ENCODE measurements at regions not wholly inside any gene's neighbourhood (a gene's known extent, or its start where the extent isn't known, plus 50 kb on each side); places are given as distances from the start of the nearest gene placed in this dataset.
"Not testable (repeated sequence)": the region's sequence is repeated elsewhere in the genome, so short reads cannot be mapped to it uniquely, and the experiment has no call there.

GRCh38 chr12:25710128-25710527 lies 157.0 kb upstream of the LMNTD1 start:
- intact Hi-C loops (cut with DNase I; ENCODE audit: low total_unique reads): no loop called here
- H3K9me3 ChIP-seq: peaks cover 0 to 15% (median 11%) of the 10 kb centered on the region in 3 donors
- no peaks in the 10 kb centered on the region for H3K4me1 ChIP-seq
- no peaks in the 10 kb centered on the region for H3K27me3 ChIP-seq
- no peak overlapping the region for H3K27ac ChIP-seq
- no peak overlapping the region for H3K4me3 ChIP-seq
- no peak for TF ChIP-seq CTCF (IDR thresholded peaks at IDR 0.05)
- no peak for DNase-seq
- no peaks in the 10 kb centered on the region for H3K36me3 ChIP-seq

- DNase-seq; H3K4me1 ChIP-seq; H3K27me3 ChIP-seq; H3K27ac ChIP-seq; intact Hi-C loops (cut with DNase I; ENCODE audit: low total_unique reads); H3K36me3 ChIP-seq; H3K4me3 ChIP-seq: not testable (repeated sequence)
- H3K9me3 ChIP-seq: peaks cover 0 to 15% (median 11%) of the 10 kb centered on the region in 3 donors
Measured at GRCh38 chr12:25710938-25711605, 158.0 kb upstream of the LMNTD1 start.

GRCh38 chr12:25712169-25712568 lies 159.1 kb upstream of the LMNTD1 start:
- Histone ChIP-seq H3K36me3 (no peaks in the 10 kb centered on the region), H3K4me1 (no peaks in the 10 kb centered on the region), H3K4me3 (no peak overlapping the region), H3K27me3 (no peaks in the 10 kb centered on the region), H3K27ac (no peak overlapping the region), H3K9me3 (peaks cover 0 to 10% (median 4%) of the 10 kb centered on the region in 3 donors)
- intact Hi-C loops (cut with DNase I; ENCODE audit: low total_unique reads): no loop called here
- no peak for DNase-seq
- no peak for TF ChIP-seq CTCF (IDR thresholded peaks at IDR 0.05)

- no peak overlapping the region for H3K27ac ChIP-seq
- H3K9me3 ChIP-seq: peaks cover 0 to 7% (median 0%) of the 10 kb centered on the region in 3 donors
- intact Hi-C loops (cut with DNase I; ENCODE audit: low total_unique reads): no loop called here
- no peak overlapping the region for H3K4me3 ChIP-seq
- H3K36me3 ChIP-seq: no peaks in the 10 kb centered on the region
- H3K27me3 ChIP-seq: no peaks in the 10 kb centered on the region
- H3K4me1 ChIP-seq: no peaks in the 10 kb centered on the region
- DNase-seq: no peak
- no peak for TF ChIP-seq CTCF (IDR thresholded peaks at IDR 0.05)
Measured at GRCh38 chr12:25713264-25713663, 160.2 kb upstream of the LMNTD1 start.

GRCh38 chr12:25714198-25714984 lies 161.3 kb upstream of the LMNTD1 start:
- Histone ChIP-seq H3K36me3 (no peaks in the 10 kb centered on the region), H3K4me1 (no peaks in the 10 kb centered on the region), H3K9me3 (peaks cover 0 to 7% (median 0%) of the 10 kb centered on the region in 3 donors), H3K4me3 (no peak overlapping the region), H3K27me3 (no peaks in the 10 kb centered on the region), H3K27ac (no peak overlapping the region)
- DNase-seq: no peak
- intact Hi-C loops (cut with DNase I; ENCODE audit: low total_unique reads): no loop called here
- no peak for TF ChIP-seq CTCF (IDR thresholded peaks at IDR 0.05)

- no peaks in the 10 kb centered on the region for H3K4me1 ChIP-seq
- peaks cover 0 to 6% (median 0%) of the 10 kb centered on the region in 3 donors for H3K9me3 ChIP-seq
- no peak for TF ChIP-seq CTCF (IDR thresholded peaks at IDR 0.05)
- no peak overlapping the region for H3K27ac ChIP-seq
- H3K36me3 ChIP-seq: no peaks in the 10 kb centered on the region
- no peak overlapping the region for H3K4me3 ChIP-seq
- no peak for DNase-seq
- no peaks in the 10 kb centered on the region for H3K27me3 ChIP-seq
- intact Hi-C loops (cut with DNase I; ENCODE audit: low total_unique reads): no loop called here
Measured at GRCh38 chr12:25715102-25715501, 162.0 kb upstream of the LMNTD1 start.

All from tibial artery (tissue), 4 donors.